ENCODE measurements at regions not wholly inside any gene's neighbourhood (a gene's known extent, or its start where the extent isn't known, plus 50 kb on each side); places are given as distances from the start of the nearest gene placed in this dataset.

DNA sequence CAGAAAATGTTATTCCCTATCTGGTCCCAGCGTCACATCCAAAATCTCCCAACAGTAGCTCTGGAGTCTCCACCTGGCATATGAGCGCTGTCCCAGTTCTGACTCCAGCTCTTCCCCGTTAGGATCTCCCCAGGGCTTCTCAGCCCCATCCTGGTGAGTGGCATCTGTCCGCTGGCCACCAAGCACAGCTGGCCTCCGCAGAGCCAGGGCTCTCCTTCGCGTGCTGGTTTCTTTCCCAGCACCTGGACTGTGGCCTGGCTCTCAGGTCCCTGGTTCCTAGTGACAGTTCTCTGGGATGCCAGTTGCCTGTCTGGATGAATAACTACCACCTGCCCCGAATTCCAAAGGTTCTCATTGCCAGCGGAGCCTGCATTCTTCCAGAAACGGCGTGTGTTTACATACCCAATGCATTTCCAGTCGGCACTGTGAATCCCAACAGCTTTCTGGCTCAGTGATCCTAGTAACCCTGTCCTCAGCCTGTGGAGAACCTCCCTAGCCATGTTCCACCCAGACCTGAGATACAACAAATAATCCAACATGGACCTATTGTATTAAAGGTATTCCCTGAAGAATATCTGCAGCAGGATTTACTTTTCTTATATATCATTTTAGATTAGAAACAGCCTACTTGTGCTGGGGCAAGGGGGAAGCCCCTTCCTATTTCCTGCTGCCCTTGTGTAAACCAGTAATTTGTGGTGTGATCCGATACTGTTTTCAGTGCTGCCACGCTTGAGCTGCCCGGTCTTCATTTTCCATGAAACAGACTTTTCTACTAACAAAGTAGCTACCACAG is 69.9 kb upstream of the PDE10A start:
- TF ChIP-seq, protein P1, sequence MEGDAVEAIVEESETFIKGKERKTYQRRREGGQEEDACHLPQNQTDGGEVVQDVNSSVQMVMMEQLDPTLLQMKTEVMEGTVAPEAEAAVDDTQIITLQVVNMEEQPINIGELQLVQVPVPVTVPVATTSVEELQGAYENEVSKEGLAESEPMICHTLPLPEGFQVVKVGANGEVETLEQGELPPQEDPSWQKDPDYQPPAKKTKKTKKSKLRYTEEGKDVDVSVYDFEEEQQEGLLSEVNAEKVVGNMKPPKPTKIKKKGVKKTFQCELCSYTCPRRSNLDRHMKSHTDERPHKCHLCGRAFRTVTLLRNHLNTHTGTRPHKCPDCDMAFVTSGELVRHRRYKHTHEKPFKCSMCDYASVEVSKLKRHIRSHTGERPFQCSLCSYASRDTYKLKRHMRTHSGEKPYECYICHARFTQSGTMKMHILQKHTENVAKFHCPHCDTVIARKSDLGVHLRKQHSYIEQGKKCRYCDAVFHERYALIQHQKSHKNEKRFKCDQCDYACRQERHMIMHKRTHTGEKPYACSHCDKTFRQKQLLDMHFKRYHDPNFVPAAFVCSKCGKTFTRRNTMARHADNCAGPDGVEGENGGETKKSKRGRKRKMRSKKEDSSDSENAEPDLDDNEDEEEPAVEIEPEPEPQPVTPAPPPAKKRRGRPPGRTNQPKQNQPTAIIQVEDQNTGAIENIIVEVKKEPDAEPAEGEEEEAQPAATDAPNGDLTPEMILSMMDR (IDR thresholded peaks at IDR 0.05; ENCODE audit: borderline replicate concordance, extremely low read depth, low read length, poor library complexity, severe bottlenecking) = no peak
- no peak for TF ChIP-seq EZH2 (IDR thresholded peaks at IDR 0.05; ENCODE audit: borderline replicate concordance, low read depth, low read length, severe bottlenecking)

Data from DND-41 (cell line).